Stimulated activated naive B cell treated with anti-CD40 and anti-IgM and Interleukin-4, amounts not matched to agents 10 μg/mL and 1 μg/mL and 100 μg/mL, for 72 hours (primary cell): ENCODE measurements at regions not wholly inside any gene's neighbourhood (a gene's known extent, or its start where the extent isn't known, plus 50 kb on each side); places are given as distances from the start of the nearest gene placed in this dataset.

Source experiments
- ATAC-seq, 2 donors: fragments of 150-1000 bp; cut with Tn5 transposase; replicated peaks; 2 replicates each; pipeline ENCODE4 v1.10.0; 2021; ENCODE audit warnings: moderate library complexity in 1 of 2
- DNase-seq: peaks from one replicate; pipeline ENCODE4 v3.0.0; 2021
- H3K27ac Mint-ChIP-seq: one replicate; pipeline ENCODE4 v1.8.0; 2022; ENCODE audit warnings: mild to moderate bottlenecking, mixed read lengths
- H3K27me3 Mint-ChIP-seq, 2 donors: one replicate each; pipeline ENCODE4 v1.8.0; 2022; ENCODE audit warnings: mixed read lengths in 2 of 2
- H3K36me3 Mint-ChIP-seq, 2 donors: one replicate each; pipeline ENCODE4 v1.8.0; 2022; ENCODE audit warnings: mixed read lengths in 2 of 2, mild to moderate bottlenecking in 1 of 2
- H3K4me1 Mint-ChIP-seq, 2 donors: one replicate each; pipeline ENCODE4 v1.8.0; 2022; ENCODE audit warnings: mixed read lengths in 2 of 2, mild to moderate bottlenecking in 1 of 2
- H3K4me3 Mint-ChIP-seq, 2 donors: one replicate each; pipeline ENCODE4 v1.8.0; 2022; ENCODE audit warnings: mild to moderate bottlenecking in 2 of 2, mixed read lengths in 2 of 2, moderate library complexity in 1 of 2
- H3K9me3 Mint-ChIP-seq, 2 donors: one replicate each; pipeline ENCODE4 v1.8.0; 2022; ENCODE audit warnings: mixed read lengths in 2 of 2, mild to moderate bottlenecking in 1 of 2

DNA sequence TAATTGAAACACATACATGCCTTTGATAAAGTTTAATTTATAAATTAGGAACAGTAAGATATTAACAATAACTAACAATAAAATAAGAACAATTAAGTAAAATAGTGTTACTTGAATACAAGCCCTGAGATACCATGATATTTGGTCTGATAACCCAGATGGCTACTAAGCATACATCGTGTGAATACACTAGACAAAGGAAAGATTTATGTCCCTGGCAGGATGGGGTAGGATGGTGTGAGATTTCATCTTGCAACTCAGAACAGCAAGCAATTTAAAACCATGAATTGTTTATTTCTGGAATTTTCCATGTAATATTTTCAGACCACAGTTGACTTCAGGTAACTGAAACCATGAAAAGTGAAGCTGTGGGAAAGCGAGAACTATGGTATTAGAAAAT, 169.5 kb downstream of the DIPK2A start:
- no peak for DNase-seq
- H3K9me3 Mint-ChIP-seq, result peaks cover 11 to 12% of the 10 kb centered on the region in 2 donors
- peaks cover 3% of the 10 kb centered on the region in 2 donors for H3K36me3 Mint-ChIP-seq
- ATAC-seq, result no peak
- H3K4me1 Mint-ChIP-seq, result peaks cover 0 to 4% of the 10 kb centered on the region in 2 donors
- H3K4me3 Mint-ChIP-seq, result no peak overlapping the region
- H3K27ac Mint-ChIP-seq, result no peak overlapping the region
- H3K27me3 Mint-ChIP-seq, result peaks cover 0 to 9% of the 10 kb centered on the region in 2 donors

DNA sequence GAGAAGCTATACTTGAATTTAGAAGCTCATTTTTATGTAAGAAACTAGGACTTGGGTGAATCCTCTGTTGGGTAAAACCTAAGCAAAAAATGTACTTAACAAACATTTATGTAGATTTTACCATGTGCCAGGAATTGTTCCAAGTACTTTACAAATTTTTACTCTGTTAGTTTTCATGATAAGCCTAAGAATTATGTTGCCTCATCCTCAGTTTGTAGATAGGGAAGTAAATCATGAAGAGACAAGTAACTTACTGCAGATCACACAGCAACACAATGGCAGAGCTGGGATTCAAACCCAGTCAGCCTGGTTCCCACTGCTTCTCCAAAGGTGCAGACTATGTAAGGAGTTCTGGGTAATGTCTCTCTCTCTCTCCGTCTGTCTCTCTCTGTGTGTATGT, 169.9 kb downstream of the DIPK2A start:
- H3K36me3 Mint-ChIP-seq, result peaks cover 3% of the 10 kb centered on the region in 2 donors
- peaks cover 0 to 4% of the 10 kb centered on the region in 2 donors for H3K4me1 Mint-ChIP-seq
- H3K27me3 Mint-ChIP-seq, result peaks cover 0 to 9% of the 10 kb centered on the region in 2 donors
- H3K9me3 Mint-ChIP-seq, result peaks cover 11 to 12% of the 10 kb centered on the region in 2 donors
- no peak for DNase-seq
- H3K4me3 Mint-ChIP-seq, result no peak overlapping the region
- H3K27ac Mint-ChIP-seq, result no peak overlapping the region
- ATAC-seq, result no peak

DNA sequence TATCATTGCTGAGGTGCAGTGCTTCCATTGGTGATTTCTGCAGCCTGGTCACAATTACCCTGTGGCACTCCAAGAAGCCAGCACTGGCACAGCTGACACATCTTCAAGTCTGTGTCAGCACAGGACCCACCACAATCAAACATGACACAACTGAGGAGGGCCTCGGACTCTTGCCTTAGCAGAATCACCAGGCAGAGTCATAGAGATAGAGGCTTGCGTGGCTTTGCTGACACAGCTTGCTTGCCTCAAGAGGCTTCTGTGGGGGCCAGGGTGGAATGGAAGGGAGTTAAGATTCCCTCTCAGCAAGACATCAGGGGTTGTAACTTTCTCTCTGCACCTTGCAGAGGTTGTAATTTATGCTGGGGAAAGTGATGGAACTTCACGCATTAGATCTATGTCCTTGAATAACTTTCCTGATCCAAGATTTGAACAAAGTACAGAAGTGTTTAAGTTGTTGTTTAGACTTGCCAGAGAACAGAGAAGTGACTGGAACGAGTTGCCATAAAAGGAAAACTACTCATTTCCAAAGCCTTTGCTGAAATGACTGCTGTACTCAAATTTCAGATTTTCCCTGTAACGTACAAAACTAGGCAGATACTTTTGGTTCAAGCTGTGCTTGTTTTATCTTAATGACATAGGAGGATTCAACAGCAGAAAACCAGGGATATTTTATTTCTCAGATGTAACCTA, 170.7 kb downstream of the DIPK2A start:
- ATAC-seq (no peak), DNase-seq (no peak)
- Mint-ChIP-seq H3K36me3 (peaks cover under 1% of the 10 kb centered on the region in 2 donors), H3K4me1 (peaks cover 0 to 4% of the 10 kb centered on the region in 2 donors), H3K27me3 (peaks cover 0 to 9% of the 10 kb centered on the region in 2 donors), H3K9me3 (peaks cover 8 to 9% of the 10 kb centered on the region in 2 donors), H3K4me3 (no peak overlapping the region), H3K27ac (no peak overlapping the region)

DNA sequence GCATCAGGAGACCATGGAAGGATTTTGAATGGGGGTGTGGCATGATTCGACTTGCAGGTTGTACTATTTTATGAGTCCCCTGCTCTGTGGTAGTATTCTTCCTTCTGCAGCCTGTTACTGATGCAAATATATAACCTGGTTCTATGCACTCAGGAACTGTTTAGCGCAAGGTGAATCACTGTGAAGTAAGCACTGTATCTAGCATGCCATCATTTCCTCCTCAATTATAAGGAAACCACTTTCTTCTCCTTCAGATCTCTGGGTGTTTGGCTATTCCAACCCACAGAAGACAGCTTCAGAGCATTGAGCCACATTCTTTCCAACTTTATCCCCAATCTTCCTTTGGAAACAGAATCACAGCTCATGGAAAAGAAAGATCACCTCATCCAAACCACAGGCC, 176.7 kb downstream of the DIPK2A start:
- DNase-seq (no peak), ATAC-seq (no peak)
- Mint-ChIP-seq H3K4me1 (peaks cover 0 to 4% of the 10 kb centered on the region in 2 donors), H3K4me3 (no peak overlapping the region), H3K36me3 (no peaks in the 10 kb centered on the region), H3K27ac (no peak overlapping the region), H3K9me3 (no peaks in the 10 kb centered on the region), H3K27me3 (peaks cover 6 to 12% of the 10 kb centered on the region in 2 donors)

DNA sequence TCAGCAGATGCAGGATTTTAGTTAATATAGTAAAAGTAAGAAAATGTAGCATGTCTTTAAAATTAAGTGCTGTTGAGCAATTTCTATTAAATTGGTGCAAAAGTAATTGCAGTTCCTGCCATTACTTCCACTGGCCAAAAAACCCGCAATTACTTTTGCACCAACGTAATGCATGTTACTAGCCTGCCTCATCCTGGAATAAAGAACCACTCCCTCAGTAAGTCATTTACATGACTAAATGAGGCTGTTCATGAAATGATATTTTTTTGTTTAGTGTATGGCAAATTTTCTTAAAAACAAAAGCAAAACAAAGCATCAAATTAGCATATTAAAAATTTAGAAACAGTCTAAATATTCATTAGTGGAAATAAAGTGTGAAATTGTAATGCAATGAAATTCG, 180.4 kb downstream of the DIPK2A start:
- H3K9me3 Mint-ChIP-seq, result peaks cover 5 to 6% of the 10 kb centered on the region in 2 donors
- peaks cover 6 to 8% of the 10 kb centered on the region in 2 donors for H3K27me3 Mint-ChIP-seq
- H3K4me1 Mint-ChIP-seq, result no peaks in the 10 kb centered on the region
- no peaks in the 10 kb centered on the region for H3K36me3 Mint-ChIP-seq
- H3K4me3 Mint-ChIP-seq, result no peak overlapping the region
- no peak for ATAC-seq
- DNase-seq, result no peak
- H3K27ac Mint-ChIP-seq, result no peak overlapping the region

DNA sequence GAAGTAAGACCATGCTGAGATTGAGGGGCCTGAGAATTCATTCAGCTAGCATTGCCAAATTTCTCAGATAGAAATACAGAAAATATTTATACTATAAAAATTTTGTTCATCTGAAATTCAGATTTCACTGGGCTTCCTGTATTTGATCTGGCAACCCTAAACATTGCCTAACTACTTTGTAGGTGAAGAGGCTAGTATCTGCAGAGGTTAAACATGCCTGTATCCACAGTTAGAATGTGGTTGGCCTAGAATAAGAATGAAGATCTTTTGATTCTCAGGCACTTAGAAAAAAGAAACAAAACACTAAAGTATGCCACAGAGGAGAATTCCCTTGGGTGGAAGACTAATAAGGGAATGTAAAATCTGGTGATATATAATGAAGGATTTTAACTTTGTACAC, 189.0 kb downstream of the DIPK2A start:
- peaks cover 0 to 1% of the 10 kb centered on the region in 2 donors for H3K36me3 Mint-ChIP-seq
- H3K27ac Mint-ChIP-seq, result no peak overlapping the region
- H3K4me3 Mint-ChIP-seq, result no peak overlapping the region
- ATAC-seq, result no peak
- no peak for DNase-seq
- peaks cover 6 to 7% of the 10 kb centered on the region in 2 donors for H3K9me3 Mint-ChIP-seq
- peaks cover 0 to 5% of the 10 kb centered on the region in 2 donors for H3K4me1 Mint-ChIP-seq
- peaks cover 0 to 5% of the 10 kb centered on the region in 2 donors for H3K27me3 Mint-ChIP-seq

DNA sequence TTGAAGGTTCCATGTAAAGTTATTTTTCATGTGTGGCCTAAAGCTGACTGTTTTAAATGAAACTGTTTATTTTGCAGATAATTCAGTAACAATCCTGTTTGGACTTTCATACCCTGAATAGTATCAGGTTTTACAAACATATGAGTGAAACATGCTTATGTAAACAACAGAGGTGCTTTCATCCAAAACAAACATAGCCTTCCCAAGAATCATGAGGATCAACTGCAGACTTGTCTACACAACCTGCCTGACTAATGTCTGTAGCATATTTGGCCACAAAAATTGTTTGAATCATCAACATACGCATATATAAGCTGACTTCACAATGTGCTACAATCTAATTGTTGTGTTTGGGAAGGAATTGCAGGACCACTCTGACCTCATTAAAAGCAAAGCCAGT, 190.4 kb downstream of the DIPK2A start:
- Mint-ChIP-seq H3K9me3 (peaks cover 3 to 7% of the 10 kb centered on the region in 2 donors), H3K36me3 (peaks cover 0 to 1% of the 10 kb centered on the region in 2 donors), H3K4me1 (peaks cover 0 to 5% of the 10 kb centered on the region in 2 donors), H3K27ac (no peak overlapping the region), H3K4me3 (no peak overlapping the region), H3K27me3 (peaks cover 0 to 5% of the 10 kb centered on the region in 2 donors)
- ATAC-seq (no peak), DNase-seq (no peak)

DNA sequence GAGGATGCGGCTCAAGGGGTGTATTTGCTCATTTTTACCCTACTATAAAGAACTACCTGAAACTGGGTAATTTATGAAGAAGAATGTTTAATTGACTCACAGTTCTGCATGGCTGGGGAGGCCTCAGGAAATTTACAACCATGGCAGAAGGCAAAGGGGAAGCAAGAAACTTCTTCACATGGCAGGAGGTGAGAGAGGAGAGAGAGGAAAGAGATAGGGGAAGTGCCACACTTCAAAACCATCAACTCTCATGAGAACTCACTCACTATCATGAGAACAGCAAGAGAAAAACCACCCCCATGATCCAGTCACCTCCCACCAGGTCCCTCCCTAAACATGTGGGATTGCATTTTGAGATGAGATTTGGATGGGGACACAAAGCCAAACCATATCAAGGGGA, 192.7 kb downstream of the DIPK2A start:
- peaks cover 0 to 1% of the 10 kb centered on the region in 2 donors for H3K36me3 Mint-ChIP-seq
- DNase-seq (no peak), ATAC-seq (peak; percentile 54 to 64)
- no peak overlapping the region for H3K4me3 Mint-ChIP-seq
- peaks cover 3 to 7% of the 10 kb centered on the region in 2 donors for H3K9me3 Mint-ChIP-seq
- no peak overlapping the region for H3K27ac Mint-ChIP-seq
- peaks cover 0 to 5% of the 10 kb centered on the region in 2 donors for H3K4me1 Mint-ChIP-seq
- H3K27me3 Mint-ChIP-seq, result peaks cover 0 to 5% of the 10 kb centered on the region in 2 donors

DNA sequence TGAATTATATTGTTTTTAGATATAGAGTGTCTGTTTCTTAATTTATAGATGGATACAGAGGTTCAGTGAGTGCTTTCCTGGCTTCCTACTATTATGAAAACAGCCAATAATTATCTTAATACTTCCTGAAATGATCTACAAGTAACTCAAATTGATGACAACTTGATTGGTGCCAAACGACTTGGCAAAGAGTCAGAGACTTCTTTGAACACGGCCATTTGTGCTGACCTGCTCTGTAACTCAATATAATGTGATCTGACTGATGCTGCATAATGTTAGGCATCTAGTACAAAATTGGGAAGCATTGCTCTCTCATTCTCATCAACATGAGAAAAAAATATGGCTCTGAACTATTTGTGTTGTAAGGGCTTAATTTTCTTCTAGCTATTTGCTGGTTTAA, 193.9 kb downstream of the DIPK2A start:
- peaks cover 1 to 5% of the 10 kb centered on the region in 2 donors for H3K9me3 Mint-ChIP-seq
- H3K36me3 Mint-ChIP-seq, result no peaks in the 10 kb centered on the region
- no peak for DNase-seq
- no peak overlapping the region for H3K4me3 Mint-ChIP-seq
- no peak overlapping the region for H3K27ac Mint-ChIP-seq
- peaks cover 0 to 5% of the 10 kb centered on the region in 2 donors for H3K4me1 Mint-ChIP-seq
- no peak for ATAC-seq
- H3K27me3 Mint-ChIP-seq, result peaks cover 0 to 5% of the 10 kb centered on the region in 2 donors

DNA sequence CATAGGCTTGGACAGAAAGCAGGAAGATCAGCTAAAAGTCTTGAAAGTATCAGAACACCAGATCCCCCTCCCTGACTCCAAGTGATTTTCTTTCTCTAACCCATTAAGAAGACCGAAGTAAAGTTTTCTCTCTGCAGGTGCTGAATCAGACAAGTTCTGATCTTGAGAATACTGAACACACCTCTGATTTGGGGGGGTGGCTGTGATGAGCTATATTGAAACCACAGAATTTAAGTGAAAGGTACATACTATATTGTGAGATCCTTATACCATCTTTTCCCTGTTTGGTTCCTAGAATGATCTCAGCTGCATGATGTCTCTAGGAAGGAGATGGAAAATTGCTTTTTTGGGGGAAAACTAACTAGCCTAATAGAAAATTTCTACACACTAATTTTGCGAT, 196.0 kb downstream of the DIPK2A start:
- DNase-seq (no peak), ATAC-seq (no peak)
- no peak overlapping the region for H3K27ac Mint-ChIP-seq
- peaks cover 0 to 5% of the 10 kb centered on the region in 2 donors for H3K4me1 Mint-ChIP-seq
- no peak overlapping the region for H3K4me3 Mint-ChIP-seq
- peaks cover 1 to 5% of the 10 kb centered on the region in 2 donors for H3K9me3 Mint-ChIP-seq
- no peaks in the 10 kb centered on the region for H3K36me3 Mint-ChIP-seq
- peaks cover 0 to 5% of the 10 kb centered on the region in 2 donors for H3K27me3 Mint-ChIP-seq

DNA sequence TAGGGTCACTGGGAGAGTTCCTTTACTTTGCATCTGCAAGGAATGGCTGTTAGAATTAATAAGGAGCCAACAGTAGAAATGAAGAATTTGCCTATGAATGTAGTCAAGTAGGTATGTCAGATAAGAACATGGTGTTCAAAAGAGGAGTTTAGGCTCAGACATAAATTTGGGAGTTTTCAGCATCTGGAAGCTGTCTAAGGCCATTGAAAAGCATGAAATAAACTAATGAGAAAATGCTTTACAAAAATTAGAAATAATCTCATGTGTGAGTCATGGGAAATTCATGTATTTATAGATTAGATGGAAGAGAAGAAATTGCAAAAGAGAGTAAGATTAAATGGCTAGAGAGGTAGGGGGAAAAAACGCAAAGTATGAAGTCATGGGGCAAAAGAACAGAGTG, 201.9 kb downstream of the DIPK2A start:
- Mint-ChIP-seq H3K4me3 (no peak overlapping the region), H3K36me3 (no peaks in the 10 kb centered on the region), H3K27ac (no peak overlapping the region), H3K27me3 (no peaks in the 10 kb centered on the region), H3K9me3 (peaks cover 1 to 5% of the 10 kb centered on the region in 2 donors), H3K4me1 (no peaks in the 10 kb centered on the region)
- DNase-seq, result no peak
- ATAC-seq, result no peak

DNA sequence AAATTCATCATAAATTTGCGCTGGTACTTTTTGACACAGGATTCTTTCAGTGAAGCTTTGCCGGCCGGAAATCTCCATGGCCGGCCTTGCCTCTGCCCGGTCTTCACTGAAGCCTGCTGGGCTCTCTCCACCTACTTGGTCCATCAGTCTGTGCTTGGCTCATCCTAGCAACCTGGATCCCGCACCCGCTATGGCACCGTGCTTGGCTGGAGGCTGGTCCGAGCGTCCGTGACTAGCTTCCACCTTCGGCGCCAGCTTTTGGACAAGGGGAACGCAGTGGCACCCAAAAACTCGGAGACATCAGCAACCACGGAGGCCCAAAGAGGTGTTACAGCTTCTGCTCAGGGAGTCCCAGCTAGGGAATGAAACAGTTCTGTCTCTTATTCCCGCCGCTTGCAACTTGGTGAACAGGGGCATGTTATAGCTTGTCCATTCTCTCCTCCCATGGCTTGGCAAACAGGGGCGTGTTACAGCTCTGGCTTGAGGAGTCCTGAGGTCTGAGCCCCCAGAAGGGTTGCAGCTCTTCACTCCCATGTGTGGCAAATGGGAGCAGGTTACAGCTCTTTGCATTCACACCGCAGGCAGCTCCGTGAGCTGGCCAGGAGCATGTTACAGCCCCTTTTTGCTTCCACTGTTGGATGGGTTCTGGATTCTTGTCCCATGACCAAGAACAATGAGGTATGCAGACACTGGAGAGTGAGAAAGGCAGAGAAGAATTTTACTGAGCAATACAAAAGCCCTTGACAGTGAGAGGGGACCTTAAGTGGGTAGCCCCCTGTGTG, 204.2 kb downstream of the DIPK2A start:
- DNase-seq (no peak), ATAC-seq (no peak)
- H3K27ac Mint-ChIP-seq, result no peak overlapping the region
- no peak overlapping the region for H3K4me3 Mint-ChIP-seq
- H3K9me3 Mint-ChIP-seq, result peaks cover 0 to 5% of the 10 kb centered on the region in 2 donors
- no peaks in the 10 kb centered on the region for H3K36me3 Mint-ChIP-seq
- no peaks in the 10 kb centered on the region for H3K27me3 Mint-ChIP-seq
- H3K4me1 Mint-ChIP-seq, result no peaks in the 10 kb centered on the region

DNA sequence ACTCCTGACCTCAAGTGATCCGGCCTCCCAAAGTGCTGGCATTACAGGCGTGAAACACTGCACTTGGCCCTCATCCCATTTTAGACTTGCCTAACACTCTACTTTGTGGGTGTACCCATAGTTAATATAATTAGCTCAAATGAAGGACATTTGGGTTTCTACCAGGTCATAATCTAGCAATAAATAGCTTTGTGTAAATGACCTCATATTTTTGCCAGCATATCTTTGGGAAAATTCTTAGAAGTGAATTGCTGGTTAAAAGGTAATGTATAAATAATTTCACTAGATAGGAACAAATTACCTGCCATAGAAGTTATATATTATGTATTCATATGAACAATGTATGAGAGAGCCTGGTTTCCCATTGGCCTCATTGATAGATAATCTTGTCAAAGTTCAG, 206.0 kb downstream of the DIPK2A start:
- peaks cover 0 to 5% of the 10 kb centered on the region in 2 donors for H3K9me3 Mint-ChIP-seq
- H3K36me3 Mint-ChIP-seq, result no peaks in the 10 kb centered on the region
- DNase-seq (no peak), ATAC-seq (no peak)
- no peaks in the 10 kb centered on the region for H3K4me1 Mint-ChIP-seq
- H3K4me3 Mint-ChIP-seq, result no peak overlapping the region
- no peaks in the 10 kb centered on the region for H3K27me3 Mint-ChIP-seq
- no peak overlapping the region for H3K27ac Mint-ChIP-seq

DNA sequence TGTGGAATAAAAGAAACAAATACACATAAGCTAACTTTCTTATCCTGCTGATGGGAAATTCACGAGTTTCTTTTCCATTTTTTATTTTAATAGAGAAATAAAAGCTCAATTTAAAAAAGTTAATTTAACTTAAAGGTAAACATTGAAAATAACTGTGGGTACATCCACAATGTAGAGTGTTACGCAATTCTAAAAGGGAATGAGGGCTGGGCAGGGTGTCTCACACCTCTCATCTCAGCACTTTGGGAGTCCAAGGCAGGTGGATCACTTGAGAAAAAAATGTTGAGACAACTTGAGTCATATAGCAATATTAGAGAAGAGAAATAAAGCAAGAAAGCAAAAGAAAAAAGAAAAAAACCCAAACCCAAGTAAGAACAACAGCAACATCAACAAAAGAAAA, 207.0 kb downstream of the DIPK2A start:
- no peaks in the 10 kb centered on the region for H3K4me1 Mint-ChIP-seq
- H3K27ac Mint-ChIP-seq, result no peak overlapping the region
- H3K4me3 Mint-ChIP-seq, result no peak overlapping the region
- no peaks in the 10 kb centered on the region for H3K27me3 Mint-ChIP-seq
- ATAC-seq (no peak), DNase-seq (no peak)
- H3K36me3 Mint-ChIP-seq, result no peaks in the 10 kb centered on the region
- H3K9me3 Mint-ChIP-seq, result peaks cover 0 to 5% of the 10 kb centered on the region in 2 donors

DNA sequence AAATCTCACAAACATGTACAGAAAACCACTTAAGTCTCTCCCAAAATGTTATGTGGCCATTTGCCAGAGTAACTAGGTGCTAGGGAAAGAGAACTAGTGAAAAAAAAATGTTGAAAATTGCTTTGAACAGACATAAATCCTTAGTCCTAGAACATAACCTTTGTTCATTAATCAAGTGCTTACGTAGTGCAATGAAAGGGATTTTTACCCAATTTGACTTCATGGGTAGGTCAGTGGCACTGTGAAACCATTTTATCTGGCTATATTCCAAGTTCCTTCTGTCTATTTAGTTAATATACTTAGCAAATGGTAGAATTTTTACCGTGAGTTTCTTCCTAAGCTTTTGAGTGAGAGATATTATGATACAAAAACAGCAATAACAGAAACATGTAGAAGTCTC, 209.4 kb downstream of the DIPK2A start:
- Mint-ChIP-seq H3K27ac (no peak overlapping the region), H3K27me3 (peaks cover 0 to 4% of the 10 kb centered on the region in 2 donors), H3K4me1 (no peaks in the 10 kb centered on the region), H3K4me3 (no peak overlapping the region), H3K36me3 (no peaks in the 10 kb centered on the region), H3K9me3 (peaks cover 3 to 4% of the 10 kb centered on the region in 2 donors)
- ATAC-seq (no peak), DNase-seq (no peak)
